CD14-positive monocyte (primary cell): ENCODE measurements at regions not wholly inside any gene's neighbourhood (a gene's known extent, or its start where the extent isn't known, plus 50 kb on each side); places are given as distances from the start of the nearest gene placed in this dataset.

Source experiments
- DNase-seq, 3 donors: peaks; one replicate each; pipeline ENCODE4 v3.0.0-alpha.2; 2011 to 2022
- H2AFZ ChIP-seq: 2 replicates; pipeline ENCODE4 v1.6.0; 2012; ENCODE audit warnings: mild to moderate bottlenecking, low read depth, low read length, inconsistent platforms; ENCODE audit not compliant: insufficient read depth, poor library complexity, severe bottlenecking
- H3K27ac ChIP-seq, 2 donors: 1 replicate in 1 of 2; 2 replicates in 1 of 2; pipeline ENCODE4 v1.5.1; 2012 to 2013; ENCODE audit warnings: low read length in 2 of 2, control low read depth in 1 of 2, inconsistent platforms in 1 of 2, low read depth in 1 of 2, mild to moderate bottlenecking in 1 of 2
- H3K27me3 ChIP-seq, 2 donors: one replicate each; pipeline versions ENCODE4 v1.6.0 to v1.6.1; 2011 to 2013; ENCODE audit warnings: low read length in 2 of 2; ENCODE audit not compliant: control insufficient read depth in 2 of 2, insufficient read depth in 2 of 2
- H3K36me3 ChIP-seq, 2 donors: replicated peaks in 1 of 2; 1 replicate in 1 of 2; 2 replicates in 1 of 2; pipeline versions ENCODE4 v1.5.1 to v1.6.1; 2012 to 2013; ENCODE audit warnings: low read length in 2 of 2, control low read depth in 1 of 2, inconsistent platforms in 1 of 2, mild to moderate bottlenecking in 1 of 2; ENCODE audit not compliant: insufficient read depth in 2 of 2, control insufficient read depth in 1 of 2
- H3K4me1 ChIP-seq, 2 donors: 1 replicate in 1 of 2; 2 replicates in 1 of 2; pipeline versions ENCODE4 v1.5.1 to v1.6.1; 2012 to 2013; ENCODE audit warnings: low read length in 2 of 2, control low read depth in 1 of 2, inconsistent platforms in 1 of 2, mild to moderate bottlenecking in 1 of 2, moderate library complexity in 1 of 2; ENCODE audit not compliant: insufficient read depth in 2 of 2, control insufficient read depth in 1 of 2
- H3K4me2 ChIP-seq: replicated peaks from 2 replicates; pipeline ENCODE3; 2012; ENCODE audit warnings: low read length, moderate library complexity, mild to moderate bottlenecking; ENCODE audit not compliant: poor library complexity, severe bottlenecking; ENCODE audit errors: extremely low read depth
- H3K4me3 ChIP-seq, 3 experiments: fragments of 200-600 bp in 1 of 3; sonication (generic) in 1 of 3; replicated peaks in 1 of 3; 1 replicate in 2 of 3; 2 replicates in 1 of 3; pipeline ENCODE4 v1.5.1; 2011 to 2013; ENCODE audit warnings: low read length in 3 of 3, mild to moderate bottlenecking in 3 of 3, control low read depth in 2 of 3, low read depth in 2 of 3, inconsistent platforms in 1 of 3, moderate library complexity in 1 of 3
- H3K79me2 ChIP-seq: 2 replicates; pipeline ENCODE4 v1.6.0; 2012; ENCODE audit warnings: mild to moderate bottlenecking, control low read depth, inconsistent platforms, low read length, moderate library complexity; ENCODE audit not compliant: insufficient read depth
- H3K9ac ChIP-seq: 2 replicates; pipeline ENCODE4 v1.6.0; 2017; ENCODE audit warnings: low read length, mild to moderate bottlenecking; ENCODE audit not compliant: insufficient read depth, poor library complexity, severe bottlenecking
- H3K9me3 ChIP-seq, 2 donors: replicated peaks in 1 of 2; 1 replicate in 1 of 2; 2 replicates in 1 of 2; pipeline versions ENCODE4 v1.5.1 to v1.6.1; 2012 to 2013; ENCODE audit warnings: low read length in 2 of 2, control low read depth in 1 of 2; ENCODE audit not compliant: control insufficient read depth in 1 of 2, insufficient read depth in 1 of 2
- H4K20me1 ChIP-seq: 2 replicates; pipeline ENCODE4 v1.6.0; 2012; ENCODE audit warnings: mild to moderate bottlenecking, low read length, control low read depth, moderate library complexity; ENCODE audit not compliant: insufficient read depth
- H3K27ac Mint-ChIP-seq, 7 donors: one replicate each; pipeline ENCODE4 v1.8.0; 2020; ENCODE audit warnings: mild to moderate bottlenecking in 7 of 7, mixed read lengths in 7 of 7, moderate library complexity in 6 of 7, inconsistent platforms in 2 of 7
- H3K27me3 Mint-ChIP-seq, 3 donors: one replicate each; pipeline ENCODE4 v1.8.0; 2021 to 2022; ENCODE audit warnings: low read depth in 3 of 3, mild to moderate bottlenecking in 3 of 3, mixed read lengths in 3 of 3, moderate library complexity in 3 of 3, inconsistent platforms in 1 of 3
- H3K36me3 Mint-ChIP-seq, 2 donors: one replicate each; pipeline ENCODE4 v1.8.0; 2020; ENCODE audit warnings: mixed read lengths in 2 of 2, inconsistent platforms in 1 of 2, mild to moderate bottlenecking in 1 of 2
- H3K4me1 Mint-ChIP-seq: one replicate; pipeline ENCODE4 v1.8.0; 2020; ENCODE audit warnings: mild to moderate bottlenecking, mixed read lengths
- H3K4me3 Mint-ChIP-seq, 2 donors: one replicate each; pipeline ENCODE4 v1.8.0; 2020; ENCODE audit warnings: mild to moderate bottlenecking in 2 of 2, mixed read lengths in 2 of 2, moderate library complexity in 1 of 2
- H3K9me3 Mint-ChIP-seq, 7 donors: one replicate each; pipeline ENCODE4 v1.8.0; 2020 to 2022; ENCODE audit warnings: mixed read lengths in 7 of 7, mild to moderate bottlenecking in 6 of 7, moderate library complexity in 6 of 7, inconsistent platforms in 2 of 7
- CTCF ChIP-seq: fragments of 200-600 bp; IDR thresholded peaks from one replicate; pipeline ENCODE4 v1.8.0; 2022; ENCODE audit warnings: antibody characterized with exemption, mild to moderate bottlenecking
- WGBS: methylation state at CpG from one replicate; pipeline ENCODE4 v1.1.5; 2013; ENCODE audit warnings: missing lambda C conversion rate; ENCODE audit not compliant: insufficient coverage; 5-methylcytosine and 5-hydroxymethylcytosine counted together
- intact Hi-C, 2 donors: fragments of 100-400 bp; cut with micrococcal nuclease; formaldehyde crosslinking; loops; one replicate each; pipeline versions ENCODE4 v1.15.0 to v1.15.1; 2023

- H3K27ac Mint-ChIP-seq: no peak overlapping the region
- H3K27ac ChIP-seq: no peak overlapping the region
- H3K36me3 ChIP-seq: no peaks in the 10 kb centered on the region
- no peaks in the 10 kb centered on the region for H3K79me2 ChIP-seq
- no peak overlapping the region for H3K9ac ChIP-seq
- no peaks in the 10 kb centered on the region for H3K36me3 Mint-ChIP-seq
- H3K4me3 ChIP-seq: no peak overlapping the region
- H2AFZ ChIP-seq: no peak overlapping the region
- peaks cover 0 to 5% (median 1%) of the 10 kb centered on the region in 7 donors for H3K9me3 Mint-ChIP-seq
- no peaks in the 10 kb centered on the region for H3K4me1 Mint-ChIP-seq
- no peak overlapping the region for H3K4me2 ChIP-seq
- TF ChIP-seq CTCF: no peak
- H3K9me3 ChIP-seq: no peaks in the 10 kb centered on the region
- no peak for DNase-seq
- H3K27me3 Mint-ChIP-seq: no peaks in the 10 kb centered on the region
- no peaks in the 10 kb centered on the region for H3K4me1 ChIP-seq
- H3K4me3 Mint-ChIP-seq: no peak overlapping the region
- H4K20me1 ChIP-seq: no peaks in the 10 kb centered on the region
- intact Hi-C loops: no loop called here
- H3K27me3 ChIP-seq: no peaks in the 10 kb centered on the region
These were observed 162.8 kb upstream of the ZNF385D start for GRCh38 chr3:21913791-21914190.

GRCh38 chr3:21914451-21914850 lies 163.4 kb upstream of the ZNF385D start:
- H3K4me1 ChIP-seq: no peaks in the 10 kb centered on the region
- H3K27me3 Mint-ChIP-seq: no peaks in the 10 kb centered on the region
- H3K27ac Mint-ChIP-seq: no peak overlapping the region

More at GRCh38 chr3:21914451-21914850, 163.4 kb upstream of the ZNF385D start:
- no peak overlapping the region for H3K9ac ChIP-seq
- H3K9me3 ChIP-seq: no peaks in the 10 kb centered on the region
- no peak overlapping the region for H3K27ac ChIP-seq
- no peaks in the 10 kb centered on the region for H3K79me2 ChIP-seq
- H3K36me3 Mint-ChIP-seq: no peaks in the 10 kb centered on the region
- no peak for TF ChIP-seq CTCF
- H3K4me3 Mint-ChIP-seq: no peak overlapping the region
- H3K36me3 ChIP-seq: no peaks in the 10 kb centered on the region
- H3K4me1 Mint-ChIP-seq: no peaks in the 10 kb centered on the region
- no peak for DNase-seq
- no peak overlapping the region for H2AFZ ChIP-seq
- no peaks in the 10 kb centered on the region for H3K27me3 ChIP-seq
- intact Hi-C loops: no loop called here
- peaks cover 0 to 5% (median 1%) of the 10 kb centered on the region in 7 donors for H3K9me3 Mint-ChIP-seq
- no CpG with 5 or more reads among the region's 2 CpGs for WGBS
- H3K4me2 ChIP-seq: no peak overlapping the region
- H3K4me3 ChIP-seq: no peak overlapping the region
- no peaks in the 10 kb centered on the region for H4K20me1 ChIP-seq
